NCI-H2107 treated with DMSO at 0.1 percent for 48 hours (cell line): ENCODE measurements at regions not wholly inside any gene's neighbourhood (a gene's known extent, or its start where the extent isn't known, plus 50 kb on each side); places are given as distances from the start of the nearest gene placed in this dataset.

Experiments
- DNase-seq: peaks from one replicate; lab custom pipeline; 2025; ENCODE audit not compliant: unreplicated experiment; lab: John Stamatoyannopoulos, UW

DNA sequence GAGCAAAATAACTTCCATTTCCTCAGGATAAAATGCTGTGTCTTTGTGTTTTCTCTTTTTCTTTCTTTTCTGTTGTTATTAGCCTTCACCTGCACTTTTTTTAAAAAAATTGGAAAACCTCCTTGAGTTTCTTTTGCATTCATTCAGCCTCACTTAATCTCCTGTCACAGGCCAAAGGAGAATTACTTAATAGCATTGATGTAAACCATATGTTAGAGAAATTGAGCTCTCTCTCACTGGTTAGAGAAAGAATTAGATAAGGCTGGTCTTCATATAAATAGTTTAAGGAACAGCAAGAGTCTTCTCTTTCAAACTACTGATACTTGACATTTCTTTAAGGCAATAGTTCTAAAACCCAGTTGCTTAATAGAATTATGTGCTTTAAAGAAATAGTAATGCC lies 564.2 kb downstream of the TFAP2B start:
- no peak for DNase-seq

DNA sequence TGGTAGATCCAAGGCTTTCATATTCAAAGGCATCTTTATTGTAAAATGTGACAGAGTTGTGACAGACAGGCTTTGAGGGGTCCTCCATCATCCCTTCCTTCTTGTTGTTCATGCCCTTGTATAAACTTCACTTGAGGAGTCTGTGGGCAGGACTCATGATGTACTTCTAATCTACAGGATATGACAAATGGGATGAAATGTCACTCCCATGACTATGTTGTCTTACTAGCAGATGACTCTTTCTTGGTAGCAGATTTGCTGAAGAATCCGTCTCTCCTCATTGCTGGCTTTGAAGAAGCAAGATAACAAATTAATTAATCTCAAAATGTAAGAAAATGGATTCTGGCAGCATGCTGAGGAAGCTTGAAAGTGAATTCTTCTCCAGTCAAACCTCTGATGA lies 566.1 kb downstream of the TFAP2B start:
- DNase-seq: no peak

DNA sequence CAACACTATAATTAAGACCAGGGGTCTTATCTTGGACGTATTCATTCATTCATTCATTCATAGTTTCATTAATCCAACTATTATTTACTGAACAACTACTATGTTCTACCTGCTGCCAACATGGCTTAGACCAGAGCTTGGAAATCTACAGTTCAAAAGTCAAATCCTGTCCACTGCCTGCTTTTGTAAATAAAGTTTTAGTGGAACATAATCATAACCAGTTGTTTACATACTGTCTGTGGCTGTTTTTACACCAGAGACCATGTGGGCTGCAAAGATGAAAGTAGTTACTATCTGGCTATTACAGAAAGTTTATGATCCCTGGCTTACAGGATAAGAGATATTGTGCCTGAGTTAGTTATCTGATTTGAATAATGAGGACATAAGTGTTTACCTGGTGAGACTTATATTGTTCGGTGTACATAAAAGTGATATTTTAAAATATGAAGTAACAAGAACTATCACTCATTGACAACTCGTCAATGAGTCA lies 567.7 kb downstream of the TFAP2B start:
- DNase-seq: no peak

DNA sequence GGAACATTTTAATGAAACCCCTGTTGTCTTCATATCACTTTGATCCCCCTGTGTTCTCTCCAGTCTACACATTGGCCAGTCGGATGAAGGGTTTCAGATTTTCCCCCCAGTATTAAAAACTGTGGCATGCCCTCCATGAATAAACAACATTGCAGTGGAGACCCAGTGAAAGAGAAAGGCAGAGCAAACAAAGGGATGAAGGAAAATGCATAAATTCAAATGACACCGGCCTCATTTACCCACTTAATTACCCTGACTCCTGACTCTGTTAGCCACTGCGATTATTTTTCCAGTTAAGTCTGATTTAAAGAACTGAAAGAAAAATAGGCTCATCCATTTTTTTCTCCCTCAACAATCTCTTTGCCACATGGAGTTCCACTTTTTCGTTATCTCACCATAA lies 569.2 kb downstream of the TFAP2B start:
- no peak for DNase-seq

DNA sequence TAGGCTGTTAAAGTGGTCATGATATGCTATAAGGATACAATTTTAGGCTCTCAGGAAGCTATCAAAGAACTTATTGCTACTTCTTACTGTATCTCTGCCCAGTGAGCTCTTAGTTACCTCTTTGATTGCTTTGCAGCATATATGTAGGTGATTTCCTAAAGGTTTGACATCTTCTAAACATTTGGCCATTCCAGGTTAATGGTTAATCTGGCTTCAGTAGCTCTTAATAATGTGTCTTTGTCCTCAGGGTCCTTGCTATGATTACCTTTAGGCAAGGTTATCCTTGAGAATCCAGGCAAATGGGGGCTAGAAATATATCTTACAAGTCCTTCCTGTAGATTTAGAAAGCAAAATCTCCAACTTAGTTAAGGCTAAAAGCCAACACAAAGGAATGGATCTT lies 575.4 kb downstream of the TFAP2B start:
- no peak for DNase-seq

DNA sequence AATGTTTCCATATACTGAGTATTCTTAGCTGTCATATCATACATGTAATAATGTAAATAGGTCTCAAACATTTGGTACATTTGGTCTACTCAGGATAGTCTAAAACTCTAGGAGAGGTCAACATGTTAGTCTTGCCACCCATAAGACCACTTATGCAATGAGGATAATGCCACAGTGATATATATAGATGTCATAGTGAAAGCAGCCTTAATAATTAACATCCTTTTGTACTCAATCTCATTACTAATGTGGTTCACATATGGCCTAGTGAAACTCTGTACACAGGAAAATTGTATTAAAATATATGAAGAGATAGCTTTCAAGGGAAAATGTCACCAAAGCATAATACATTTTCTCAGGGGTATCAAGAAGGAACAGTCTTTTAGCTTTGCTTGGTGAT lies 577.9 kb downstream of the TFAP2B start:
- no peak for DNase-seq

DNA sequence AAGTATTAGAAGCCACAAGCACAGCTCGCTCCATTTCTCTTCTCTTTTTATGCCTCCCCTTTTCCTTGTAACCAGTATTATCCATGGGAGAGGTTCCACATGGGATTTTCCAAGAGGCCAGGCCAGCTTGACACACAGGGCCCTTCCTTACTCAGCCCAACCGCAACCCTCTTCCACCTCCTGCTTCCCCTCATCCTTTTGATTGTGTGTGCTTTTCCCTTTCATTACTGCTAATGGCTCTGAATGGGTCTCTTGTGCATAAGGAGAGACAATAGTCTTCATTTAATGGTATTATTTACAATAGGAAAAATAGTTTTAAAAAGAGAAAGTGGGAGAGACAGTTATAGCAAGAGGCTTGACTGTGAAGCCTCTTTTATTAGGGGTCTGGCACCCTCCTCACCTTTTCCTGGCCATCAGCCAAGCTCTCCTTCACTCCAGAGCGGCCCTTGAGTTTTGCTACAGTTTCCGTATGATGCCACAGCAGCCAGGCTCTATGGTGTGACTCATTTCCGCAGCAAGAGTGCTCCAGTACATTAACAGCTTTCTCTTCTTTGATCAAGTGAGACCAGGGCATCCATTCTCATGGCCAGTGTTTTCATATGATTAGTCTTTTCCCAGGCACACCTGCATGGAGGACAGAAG lies 579.5 kb downstream of the TFAP2B start:
- DNase-seq: peak; percentile 94

DNA sequence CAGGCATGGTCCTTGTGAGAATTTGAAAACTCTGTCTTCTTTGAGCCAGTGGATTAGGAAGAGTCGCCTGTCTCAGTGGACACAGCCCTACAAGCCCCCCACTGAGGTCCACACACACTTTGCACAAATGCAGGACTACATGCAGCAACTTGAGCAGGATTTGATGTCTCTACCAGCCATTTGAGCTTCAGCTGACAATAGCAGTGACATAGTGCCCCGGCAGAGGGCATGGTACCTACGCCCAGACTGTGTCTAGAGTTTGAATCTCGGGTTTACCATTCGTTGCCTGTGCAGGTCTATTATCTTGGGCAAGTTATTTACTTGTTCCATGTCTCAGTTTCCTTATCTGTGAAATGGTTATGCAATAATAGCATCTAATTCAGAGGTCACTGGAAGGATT lies 580.1 kb downstream of the TFAP2B start:
- DNase-seq: no peak

DNA sequence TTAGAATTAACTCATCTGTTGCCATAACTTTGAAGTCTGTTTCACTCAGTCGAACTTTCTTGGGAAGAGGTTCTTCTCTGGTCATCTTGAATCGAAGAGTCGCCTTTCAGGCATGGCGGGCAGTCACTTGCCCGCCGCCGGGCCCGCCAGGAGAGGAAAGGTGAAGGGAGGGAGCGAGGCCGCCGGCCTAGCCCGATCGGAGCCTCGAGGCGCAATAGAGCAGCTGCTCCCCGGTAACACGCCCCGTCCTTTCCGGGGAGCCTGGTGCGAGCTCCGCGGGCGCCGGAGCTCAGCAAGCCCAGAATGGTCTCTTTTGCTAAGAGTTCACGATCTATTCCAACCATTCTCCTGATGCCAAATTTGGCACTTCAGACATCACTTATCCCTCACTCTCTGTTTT lies 591.8 kb downstream of the TFAP2B start:
- DNase-seq: no peak

DNA sequence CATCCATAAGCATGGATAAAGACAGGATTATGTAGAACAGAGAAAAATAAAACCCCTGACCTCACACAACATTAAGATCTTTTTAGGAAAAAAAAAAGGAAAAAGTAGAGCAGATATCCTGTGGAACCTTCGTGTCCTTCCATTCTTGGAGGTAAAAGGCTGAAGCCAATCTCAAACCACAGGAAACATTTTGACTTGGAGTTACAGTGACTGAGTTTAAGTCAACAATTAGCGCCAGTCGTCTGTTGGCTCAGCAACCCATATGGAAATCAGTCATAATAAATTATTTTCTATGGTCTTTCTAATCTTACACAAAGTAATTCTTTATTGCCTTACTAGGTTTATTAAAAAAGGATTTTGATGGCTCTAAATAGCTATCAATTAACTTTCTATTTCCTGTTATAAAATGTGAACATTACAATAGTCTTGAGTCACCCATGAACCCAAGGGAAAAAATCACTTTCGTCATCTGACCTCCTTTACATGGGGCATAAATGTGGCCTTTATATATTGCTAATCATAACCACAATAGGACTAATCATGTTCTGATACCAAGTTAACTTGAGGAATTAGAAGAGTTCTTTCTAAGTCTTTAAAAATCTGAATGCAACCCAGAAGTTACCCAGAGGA lies 592.9 kb downstream of the TFAP2B start:
- DNase-seq: no peak

DNA sequence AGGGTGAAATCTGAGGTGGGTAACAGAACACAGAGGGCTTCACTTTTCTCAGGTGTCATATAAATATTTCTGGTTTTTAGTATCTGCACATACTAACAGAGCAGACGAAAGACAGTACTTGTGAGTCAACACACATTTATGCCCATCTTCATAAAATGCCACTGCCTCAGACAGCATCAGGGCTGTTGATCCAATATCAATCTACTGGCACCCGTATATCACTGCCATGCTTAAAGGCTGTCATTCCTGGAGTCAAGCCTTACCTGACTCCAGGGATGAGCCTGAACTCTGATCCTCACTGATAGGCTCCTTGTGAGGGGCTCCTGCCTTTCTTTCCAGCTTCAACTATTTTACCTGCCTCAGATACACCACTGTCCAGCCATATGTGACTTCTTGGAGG lies 595.7 kb downstream of the TFAP2B start:
- no peak for DNase-seq

DNA sequence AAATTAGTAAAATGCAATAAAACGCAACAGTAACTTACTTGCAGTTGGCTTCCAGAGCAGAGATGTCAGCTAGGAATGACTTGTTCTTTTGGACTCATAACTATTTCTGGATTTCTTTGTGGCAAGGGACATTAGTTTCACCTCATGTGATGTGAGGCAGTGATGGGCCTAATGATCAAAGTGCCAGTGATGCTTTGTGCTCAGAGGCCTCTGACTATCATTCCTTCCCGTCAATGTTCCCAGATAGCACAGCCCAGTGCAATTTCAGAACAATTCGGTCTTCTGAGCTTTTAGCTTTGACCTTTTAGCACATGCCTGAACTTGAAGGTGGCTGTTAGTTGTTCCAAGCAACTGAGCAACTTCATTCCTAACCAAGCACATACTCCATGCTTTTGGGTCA lies 596.8 kb downstream of the TFAP2B start:
- no peak for DNase-seq

DNA sequence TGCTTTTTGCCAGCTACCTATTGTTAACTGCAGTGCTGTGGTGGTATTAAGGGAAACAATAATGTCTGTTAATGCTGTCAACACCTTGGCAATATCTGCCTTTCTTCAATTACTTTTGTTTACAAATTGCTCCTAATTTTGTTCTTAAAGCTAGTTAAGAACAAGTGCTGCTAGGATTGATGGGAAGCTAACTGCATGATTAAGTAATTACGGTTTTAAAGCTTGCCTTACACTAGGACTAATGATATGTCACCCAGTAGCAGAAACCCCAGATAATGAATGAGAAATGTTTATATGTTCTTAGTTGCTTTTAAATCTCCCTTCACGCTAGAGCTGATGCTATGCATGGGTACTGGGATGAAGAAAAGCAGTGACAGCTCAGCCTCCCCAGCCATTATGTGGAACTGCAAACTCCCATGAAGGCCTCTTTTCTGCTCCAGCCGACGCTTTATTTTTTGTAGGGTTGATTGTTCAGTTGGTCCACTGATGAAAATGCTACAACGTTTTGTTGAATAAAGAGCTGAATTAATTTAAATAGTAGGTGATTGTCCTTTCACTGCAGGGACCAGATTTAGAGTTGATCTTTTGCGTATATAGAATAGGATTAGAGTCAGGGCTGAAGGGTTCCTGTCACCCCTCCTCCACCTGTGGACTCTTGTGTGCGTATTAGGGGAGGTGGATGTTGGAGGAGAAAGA lies 610.5 kb downstream of the TFAP2B start:
- DNase-seq: no peak

DNA sequence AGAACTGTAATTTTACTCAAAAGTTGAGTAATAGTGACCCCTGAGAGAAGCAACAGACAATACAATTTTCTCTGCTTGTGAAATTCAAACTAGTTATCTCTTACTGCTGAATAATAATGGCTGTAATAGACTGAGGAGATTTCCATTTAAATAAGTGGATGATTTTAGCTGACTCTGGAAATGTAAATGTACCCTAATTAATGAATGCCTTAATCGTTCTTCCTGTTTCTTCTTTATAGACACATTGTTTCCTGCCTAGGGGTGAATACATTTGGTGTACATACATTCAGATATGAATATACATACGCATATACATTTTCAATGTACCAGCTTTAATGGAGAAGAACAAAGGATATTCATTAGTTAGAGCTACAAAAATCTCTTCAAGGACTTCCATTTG lies 611.9 kb downstream of the TFAP2B start:
- DNase-seq: no peak

DNA sequence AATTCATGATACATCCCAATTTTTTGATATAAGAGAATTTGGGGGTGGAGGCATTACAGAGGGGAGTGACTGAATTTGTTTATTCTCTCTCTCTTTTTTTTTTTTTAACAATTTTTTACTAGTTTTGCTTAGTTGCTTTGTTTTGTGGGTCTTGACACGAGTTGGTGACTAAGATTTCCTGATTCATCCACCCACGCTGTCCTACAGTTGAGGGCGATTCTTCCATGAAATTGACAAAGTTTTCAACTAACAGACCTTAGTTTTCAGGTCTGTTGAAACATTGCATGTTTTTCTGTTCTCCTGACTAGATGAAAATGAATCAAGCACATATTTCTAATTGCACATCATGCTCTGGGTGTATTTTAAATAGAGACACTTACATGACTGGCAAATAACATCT lies 613.8 kb downstream of the TFAP2B start:
- no peak for DNase-seq

DNA sequence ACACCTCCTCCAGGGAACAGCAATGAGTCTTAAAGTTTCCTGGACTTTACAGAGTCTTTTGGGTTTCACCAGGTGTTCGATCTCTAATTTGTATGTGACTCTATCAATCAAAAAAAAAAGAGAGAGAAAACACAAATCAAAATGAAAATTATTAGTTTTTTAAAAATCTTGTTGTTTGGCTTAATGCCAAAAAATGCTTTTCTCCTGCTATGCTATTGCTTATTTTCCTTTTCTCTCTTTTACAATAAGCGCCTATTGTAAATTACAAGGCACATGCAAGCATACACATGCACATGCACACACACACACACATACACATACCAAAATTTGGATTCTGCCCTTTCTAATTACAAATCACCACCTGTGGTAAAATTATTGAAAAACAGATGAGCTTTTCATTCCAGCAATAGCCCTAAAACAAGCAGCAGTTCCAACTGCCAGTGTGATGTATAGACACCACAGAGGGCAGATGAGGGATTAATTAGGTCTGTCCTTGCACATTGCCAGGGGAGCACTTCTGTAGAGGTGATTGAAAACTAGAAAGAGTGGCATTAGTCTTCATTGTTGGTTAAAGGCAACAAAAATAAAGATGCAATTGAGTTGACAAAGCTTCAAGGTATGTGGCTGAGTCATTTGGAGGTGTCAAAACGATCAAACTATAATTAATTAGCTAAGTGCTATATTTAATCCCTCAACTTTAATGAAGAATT lies 631.7 kb downstream of the TFAP2B start:
- no peak for DNase-seq

DNA sequence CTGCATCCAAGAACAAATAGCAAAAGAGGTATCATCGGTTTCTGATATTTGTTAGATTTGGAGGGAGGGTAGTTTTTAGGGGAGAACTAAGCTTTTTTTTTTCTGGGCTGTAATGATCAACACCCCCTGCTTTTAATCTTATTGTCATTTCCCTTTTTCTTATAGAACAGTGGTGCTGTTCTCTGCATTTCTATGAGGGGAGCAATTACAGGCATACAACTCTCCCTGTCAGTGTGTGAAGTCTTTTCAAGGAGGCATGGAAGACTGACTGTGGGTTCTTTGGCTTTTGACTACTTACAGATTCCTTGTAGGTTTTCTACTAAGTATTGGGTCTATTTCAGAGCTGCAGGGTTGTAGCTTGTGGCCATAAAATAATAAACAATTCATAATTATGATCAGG lies 632.3 kb downstream of the TFAP2B start:
- no peak for DNase-seq

DNA sequence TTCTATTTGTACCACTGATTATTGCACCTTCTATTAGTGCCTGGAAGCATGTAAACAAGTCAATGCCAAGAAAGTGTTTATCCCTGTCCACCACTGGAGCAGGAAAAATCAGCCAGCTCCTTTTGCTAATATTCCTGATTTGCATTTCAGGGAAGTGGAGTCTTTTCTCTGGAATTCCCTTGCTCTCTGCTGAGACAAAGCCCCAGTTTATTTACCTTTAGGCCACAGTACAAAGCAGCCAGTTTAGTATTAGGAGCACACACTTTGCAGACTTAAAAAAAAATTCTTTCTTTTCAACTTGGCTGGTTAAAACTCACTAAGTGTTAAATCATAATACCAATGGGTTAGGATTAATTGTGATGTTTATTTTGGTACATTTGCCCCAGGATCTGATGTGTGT lies 631.1 kb downstream of the PKHD1 start:
- no peak for DNase-seq

DNA sequence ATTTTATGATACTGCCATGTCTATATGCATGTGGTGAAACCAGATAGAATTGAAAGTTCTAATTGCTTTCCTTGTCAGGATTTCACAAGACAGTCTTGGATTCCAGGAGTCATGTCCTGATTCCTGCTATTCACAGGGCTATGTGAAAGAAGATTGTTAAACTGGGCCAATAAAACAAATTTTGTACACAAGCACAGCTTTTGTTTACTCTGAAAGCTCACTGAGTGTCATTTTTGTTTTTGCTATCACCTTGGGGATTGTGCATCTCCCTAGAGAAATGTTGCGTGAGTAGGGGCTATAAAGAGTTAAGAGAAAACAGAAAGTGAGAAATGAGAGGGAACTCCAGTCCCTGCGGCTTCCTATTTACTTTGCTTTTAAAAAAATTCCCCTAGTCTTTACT lies 627.5 kb downstream of the PKHD1 start:
- no peak for DNase-seq

DNA sequence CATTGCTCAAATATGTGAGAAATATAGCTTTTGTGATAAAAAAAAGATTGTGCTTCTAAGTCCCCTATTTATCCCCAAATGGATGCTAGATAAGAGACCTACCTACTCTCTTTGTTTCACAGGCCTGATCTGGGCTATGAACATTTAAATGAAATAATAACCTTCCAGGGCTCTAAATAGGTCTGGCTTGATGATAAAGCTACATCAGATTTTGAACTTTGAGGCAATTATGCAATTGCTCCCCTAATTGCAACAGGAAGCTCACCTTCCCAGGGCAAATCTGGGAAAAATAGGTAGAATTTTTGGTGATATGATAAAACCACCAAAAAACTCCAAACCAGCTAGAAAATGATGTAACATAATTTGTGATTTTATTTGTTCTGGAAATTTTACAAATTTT lies 624.5 kb downstream of the PKHD1 start:
- no peak for DNase-seq

DNA sequence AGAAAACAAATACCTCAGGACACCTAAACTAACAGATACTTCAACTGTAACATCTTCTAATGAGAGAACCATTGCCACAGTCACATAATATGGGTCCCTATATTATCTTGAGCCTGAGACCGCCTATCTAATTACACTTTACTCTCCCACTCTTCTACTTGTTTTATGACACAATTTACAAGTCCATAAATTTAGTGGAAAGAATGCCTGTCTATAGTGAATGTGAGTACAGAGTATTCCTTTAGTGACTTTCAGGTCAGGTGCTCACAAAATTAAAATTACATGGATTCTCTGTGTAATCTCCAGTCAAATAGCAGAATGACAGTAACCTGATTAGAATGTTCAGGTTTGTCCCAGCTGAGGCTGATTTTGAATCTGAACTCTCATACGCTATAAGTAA lies 624.1 kb downstream of the PKHD1 start:
- DNase-seq: no peak

DNA sequence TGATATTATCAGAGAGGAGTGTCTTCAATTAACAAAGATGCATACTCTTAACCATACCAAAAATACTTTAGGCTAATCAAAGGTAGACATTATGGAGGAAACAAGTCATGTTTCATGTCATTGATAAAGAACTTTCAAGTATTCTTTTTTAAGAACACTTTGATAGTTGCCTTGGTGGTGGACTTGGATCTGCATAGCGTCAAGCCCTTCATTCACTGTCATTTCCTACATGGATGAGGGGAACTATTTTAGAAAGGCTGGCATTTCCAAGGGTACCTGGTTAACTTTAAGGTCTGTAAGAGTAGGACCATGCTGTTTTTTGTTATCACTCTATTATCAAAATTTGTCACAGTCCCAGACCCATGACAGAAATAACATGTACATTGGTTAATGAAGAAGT lies 622.5 kb downstream of the PKHD1 start:
- no peak for DNase-seq
